SK-N-SH (cell line): ENCODE measurements at regions not wholly inside any gene's neighbourhood (a gene's known extent, or its start where the extent isn't known, plus 50 kb on each side); places are given as distances from the start of the nearest gene placed in this dataset.

Source experiments
- GABPA ChIP-seq: IDR thresholded peaks from 2 replicates; pipeline ENCODE4 v1.4.0; 2012; ENCODE audit warnings: low read depth, mild to moderate bottlenecking
- MAX ChIP-seq: IDR thresholded peaks from 2 replicates; pipeline ENCODE4 v1.4.0; 2012; ENCODE audit warnings: low read depth
- MEF2A ChIP-seq: IDR thresholded peaks from 2 replicates; pipeline ENCODE4 v1.4.0; 2012; ENCODE audit warnings: low read depth, borderline replicate concordance
- NFIC ChIP-seq: IDR thresholded peaks from 2 replicates; pipeline ENCODE4 v1.4.0; 2012; ENCODE audit warnings: borderline replicate concordance
- RCOR1 ChIP-seq: fragments of 150-350 bp; IDR thresholded peaks from 2 replicates; pipeline ENCODE4 v1.6.1; 2017; ENCODE audit warnings: antibody characterized with exemption, low read length
- RXRA ChIP-seq: IDR thresholded peaks from 2 replicates; pipeline ENCODE4 v1.4.0; 2012; ENCODE audit warnings: low read depth, mild to moderate bottlenecking, borderline replicate concordance
- TCF12 ChIP-seq: IDR thresholded peaks from 2 replicates; pipeline ENCODE4 v1.4.0; 2012
- YY1 ChIP-seq: IDR thresholded peaks from 2 replicates; pipeline ENCODE4 v1.4.0; 2012; ENCODE audit warnings: low read depth, mild to moderate bottlenecking
- TF ChIP-seq, protein P1 (sequence below): fragments of 200-600 bp; sonication (generic); IDR thresholded peaks from 2 replicates; pipeline ENCODE4 v1.6.1; 2017; ENCODE audit warnings: antibody characterized with exemption, mild to moderate bottlenecking, moderate library complexity
- TF ChIP-seq, protein P2 (sequence below): IDR thresholded peaks from 2 replicates; pipeline ENCODE4 v1.6.1; 2012; ENCODE audit warnings: mild to moderate bottlenecking, low read depth, low read length, moderate library complexity

GRCh38 chr15:31230630-31231485, 95.8 kb upstream of the KLF13 start:
- TF ChIP-seq NFIC (no peak), RCOR1 (no peak), YY1 (no peak), MEF2A (no peak), RXRA (no peak), TCF12 (no peak), GABPA (no peak), MAX (no peak)
- TF ChIP-seq, protein P1, sequence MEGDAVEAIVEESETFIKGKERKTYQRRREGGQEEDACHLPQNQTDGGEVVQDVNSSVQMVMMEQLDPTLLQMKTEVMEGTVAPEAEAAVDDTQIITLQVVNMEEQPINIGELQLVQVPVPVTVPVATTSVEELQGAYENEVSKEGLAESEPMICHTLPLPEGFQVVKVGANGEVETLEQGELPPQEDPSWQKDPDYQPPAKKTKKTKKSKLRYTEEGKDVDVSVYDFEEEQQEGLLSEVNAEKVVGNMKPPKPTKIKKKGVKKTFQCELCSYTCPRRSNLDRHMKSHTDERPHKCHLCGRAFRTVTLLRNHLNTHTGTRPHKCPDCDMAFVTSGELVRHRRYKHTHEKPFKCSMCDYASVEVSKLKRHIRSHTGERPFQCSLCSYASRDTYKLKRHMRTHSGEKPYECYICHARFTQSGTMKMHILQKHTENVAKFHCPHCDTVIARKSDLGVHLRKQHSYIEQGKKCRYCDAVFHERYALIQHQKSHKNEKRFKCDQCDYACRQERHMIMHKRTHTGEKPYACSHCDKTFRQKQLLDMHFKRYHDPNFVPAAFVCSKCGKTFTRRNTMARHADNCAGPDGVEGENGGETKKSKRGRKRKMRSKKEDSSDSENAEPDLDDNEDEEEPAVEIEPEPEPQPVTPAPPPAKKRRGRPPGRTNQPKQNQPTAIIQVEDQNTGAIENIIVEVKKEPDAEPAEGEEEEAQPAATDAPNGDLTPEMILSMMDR = no peak
- TF ChIP-seq, protein P2, sequence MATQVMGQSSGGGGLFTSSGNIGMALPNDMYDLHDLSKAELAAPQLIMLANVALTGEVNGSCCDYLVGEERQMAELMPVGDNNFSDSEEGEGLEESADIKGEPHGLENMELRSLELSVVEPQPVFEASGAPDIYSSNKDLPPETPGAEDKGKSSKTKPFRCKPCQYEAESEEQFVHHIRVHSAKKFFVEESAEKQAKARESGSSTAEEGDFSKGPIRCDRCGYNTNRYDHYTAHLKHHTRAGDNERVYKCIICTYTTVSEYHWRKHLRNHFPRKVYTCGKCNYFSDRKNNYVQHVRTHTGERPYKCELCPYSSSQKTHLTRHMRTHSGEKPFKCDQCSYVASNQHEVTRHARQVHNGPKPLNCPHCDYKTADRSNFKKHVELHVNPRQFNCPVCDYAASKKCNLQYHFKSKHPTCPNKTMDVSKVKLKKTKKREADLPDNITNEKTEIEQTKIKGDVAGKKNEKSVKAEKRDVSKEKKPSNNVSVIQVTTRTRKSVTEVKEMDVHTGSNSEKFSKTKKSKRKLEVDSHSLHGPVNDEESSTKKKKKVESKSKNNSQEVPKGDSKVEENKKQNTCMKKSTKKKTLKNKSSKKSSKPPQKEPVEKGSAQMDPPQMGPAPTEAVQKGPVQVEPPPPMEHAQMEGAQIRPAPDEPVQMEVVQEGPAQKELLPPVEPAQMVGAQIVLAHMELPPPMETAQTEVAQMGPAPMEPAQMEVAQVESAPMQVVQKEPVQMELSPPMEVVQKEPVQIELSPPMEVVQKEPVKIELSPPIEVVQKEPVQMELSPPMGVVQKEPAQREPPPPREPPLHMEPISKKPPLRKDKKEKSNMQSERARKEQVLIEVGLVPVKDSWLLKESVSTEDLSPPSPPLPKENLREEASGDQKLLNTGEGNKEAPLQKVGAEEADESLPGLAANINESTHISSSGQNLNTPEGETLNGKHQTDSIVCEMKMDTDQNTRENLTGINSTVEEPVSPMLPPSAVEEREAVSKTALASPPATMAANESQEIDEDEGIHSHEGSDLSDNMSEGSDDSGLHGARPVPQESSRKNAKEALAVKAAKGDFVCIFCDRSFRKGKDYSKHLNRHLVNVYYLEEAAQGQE = no peak
